K562 (cell line): ENCODE measurements at regions not wholly inside any gene's neighbourhood (a gene's known extent, or its start where the extent isn't known, plus 50 kb on each side); places are given as distances from the start of the nearest gene placed in this dataset.

ENCODE experiments used
- ETV6 ChIP-seq, 3 experiments: fragments of 150-350 bp in 1 of 3; sonication (generic) in 1 of 3; formaldehyde crosslinking in 1 of 3; IDR thresholded peaks; 2 replicates each; pipeline versions ENCODE4 v1.6.1 to v1.8.0; 2014 to 2022; ENCODE audit warnings: borderline replicate concordance in 2 of 3, low read depth in 2 of 3, antibody characterized with exemption in 1 of 3, low read length in 1 of 3, mild to moderate bottlenecking in 1 of 3, missing genetic modification reagents in 1 of 3
- FOXK1 ChIP-seq: sonication (generic); formaldehyde crosslinking; IDR thresholded peaks from 2 replicates; pipeline ENCODE4 v1.8.0; 2022; ENCODE audit warnings: missing genetic modification reagents, mild to moderate bottlenecking, borderline replicate concordance
- FOXM1 ChIP-seq, 2 experiments: fragments of 450-650 bp in 1 of 2; sonication (generic) in 1 of 2; formaldehyde crosslinking in 1 of 2; IDR thresholded peaks; 2 replicates each; pipeline versions ENCODE4 v1.6.1 to v1.9.0; 2017 to 2022; ENCODE audit warnings: low read depth in 2 of 2, mild to moderate bottlenecking in 2 of 2, missing genetic modification reagents in 1 of 2, moderate library complexity in 1 of 2
- GABPB2 ChIP-seq: fragments of 250-450 bp; sonication (Bioruptor Pico); conservative IDR thresholded peaks from 2 replicates; pipeline ENCODE4 v1.5.1; 2021; ENCODE audit warnings: mild to moderate bottlenecking
- KLF13 ChIP-seq: fragments of 450-650 bp; IDR thresholded peaks from 2 replicates; pipeline ENCODE4 v1.6.1; 2016; ENCODE audit warnings: missing genetic modification characterization, low read depth, mild to moderate bottlenecking, missing compliant biosample characterization, moderate library complexity, borderline replicate concordance
- MYC ChIP-seq, 2 experiments: fragments of 250-450 bp in 1 of 2; sonication (Bioruptor Pico) in 1 of 2; IDR thresholded peaks; 2 replicates each; pipeline versions ENCODE4 v1.5.1 to v1.6.1; 2012 to 2021; ENCODE audit warnings: low read depth in 2 of 2, borderline replicate concordance in 1 of 2, improper control_type of control experiment in 1 of 2, low read length in 1 of 2, mild to moderate bottlenecking in 1 of 2, moderate library complexity in 1 of 2
- NR3C1 ChIP-seq: sonication (generic); formaldehyde crosslinking; IDR thresholded peaks from 2 replicates; pipeline ENCODE4 v1.8.1; 2022; ENCODE audit warnings: missing genetic modification reagents
- POLR2A ChIP-seq: fragments of 450-650 bp; conservative IDR thresholded peaks from 2 replicates; pipeline ENCODE4 v1.6.1; 2016
- PYGO2 ChIP-seq: fragments of 450-650 bp; IDR thresholded peaks from 2 replicates; pipeline ENCODE4 v1.6.1; 2016; ENCODE audit warnings: mild to moderate bottlenecking, missing genetic modification characterization, moderate library complexity, missing compliant biosample characterization
- ZC3H11A ChIP-seq: IDR thresholded peaks from 2 replicates; pipeline ENCODE4 v1.6.1; 2012; ENCODE audit warnings: low read depth, low read length, improper control_type of control experiment
- ZNF3 ChIP-seq: fragments of 250-450 bp; sonication (Bioruptor Pico); IDR thresholded peaks from 2 replicates; pipeline ENCODE4 v1.5.0; 2021; ENCODE audit warnings: mild to moderate bottlenecking, moderate library complexity
- TF ChIP-seq, protein P1 (sequence below): sonication (generic); formaldehyde crosslinking; IDR thresholded peaks from 2 replicates; pipeline ENCODE4 v1.9.0; 2022; ENCODE audit warnings: mild to moderate bottlenecking, missing genetic modification reagents

DNA sequence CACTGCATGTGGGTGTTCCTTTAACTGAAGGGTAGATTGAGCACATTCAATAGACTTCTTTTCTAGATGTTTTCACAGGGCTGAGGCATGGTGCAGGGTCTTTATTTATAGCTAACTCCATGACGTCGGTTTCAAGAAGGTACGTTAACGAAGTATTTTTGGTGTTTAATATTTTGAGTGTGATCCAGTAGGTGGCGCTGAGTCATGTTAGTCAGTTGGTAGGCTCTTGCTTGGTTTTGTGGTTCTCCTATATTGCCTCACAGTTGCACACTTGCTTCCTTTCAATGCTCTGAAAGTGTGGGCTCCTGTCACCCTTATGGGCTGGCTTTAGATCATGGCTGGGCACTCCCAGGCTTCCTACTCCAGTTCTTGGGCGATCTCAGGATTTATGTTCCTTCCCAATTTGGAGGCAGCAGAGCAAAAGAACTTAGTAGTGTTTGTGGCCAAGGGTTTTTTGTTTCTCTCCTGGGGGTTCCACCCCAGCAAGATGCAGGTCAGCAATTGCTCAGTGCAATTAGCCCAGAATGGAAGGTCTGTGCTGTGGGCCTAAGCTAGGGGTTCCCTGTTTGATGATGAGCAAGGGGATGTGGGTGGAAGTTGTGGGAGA lies 471.6 kb upstream of the FOXG1 start:
- TF ChIP-seq, protein P1, sequence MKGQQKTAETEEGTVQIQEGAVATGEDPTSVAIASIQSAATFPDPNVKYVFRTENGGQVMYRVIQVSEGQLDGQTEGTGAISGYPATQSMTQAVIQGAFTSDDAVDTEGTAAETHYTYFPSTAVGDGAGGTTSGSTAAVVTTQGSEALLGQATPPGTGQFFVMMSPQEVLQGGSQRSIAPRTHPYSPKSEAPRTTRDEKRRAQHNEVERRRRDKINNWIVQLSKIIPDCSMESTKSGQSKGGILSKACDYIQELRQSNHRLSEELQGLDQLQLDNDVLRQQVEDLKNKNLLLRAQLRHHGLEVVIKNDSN (CRISPR knock-in tag): no peak
- TF ChIP-seq GABPB2 (no peak), PYGO2 (tag) (no peak), ZNF3 (CRISPR knock-in tag) (no peak), MYC (IDR thresholded peaks at IDR 0.05; ENCODE audit: low read depth, low read length) (no peak), MYC (CRISPR knock-in tag; IDR thresholded peaks at IDR 0.05; ENCODE audit: borderline replicate concordance, low read depth) (no peak), ZC3H11A (no peak), FOXM1 (IDR thresholded peaks at IDR 0.05; ENCODE audit: low read depth) (no peak), FOXM1 (CRISPR knock-in tag; IDR thresholded peaks at IDR 0.05; ENCODE audit: low read depth) (no peak), KLF13 (tag) (no peak), FOXK1 (CRISPR knock-in tag) (no peak), POLR2A (no peak), ETV6 (IDR thresholded peaks at IDR 0.05; ENCODE audit: borderline replicate concordance in 1 of 2, low read depth in 2 of 2, low read length in 1 of 2) (no peak), ETV6 (CRISPR knock-in tag; IDR thresholded peaks at IDR 0.05; ENCODE audit: borderline replicate concordance) (no peak), NR3C1 (CRISPR knock-in tag) (no peak)
